HCT116 (cell line): ENCODE measurements at regions not wholly inside any gene's neighbourhood (a gene's known extent, or its start where the extent isn't known, plus 50 kb on each side); places are given as distances from the start of the nearest gene placed in this dataset.

ENCODE experiments used
- ATAC-seq: fragments of 200-7000 bp; cut with Tn5 transposase; 2 replicates; pipeline ENCODE4 v1.9.1; 2020; ENCODE audit warnings: mild to moderate bottlenecking, moderate library complexity
- BruUV-seq: library from RNA; stranded (reverse); fragments of 400-500 nt; replicated peaks from 2 replicates; lab custom pipeline; 2021; lab: Mats Ljungman, UMichigan
- CTCF ChIA-PET: fragments of 300-600 bp; sonication (Branson Sonifier 250); formaldehyde crosslinking; loops from one replicate; lab custom pipeline; 2021; ENCODE audit warnings: antibody characterized with exemption; lab: Charles Lee
- POLR2A ChIA-PET: fragments of 300-600, 350-600 bp; sonication (Branson Sonifier 250); formaldehyde crosslinking; loops from one replicate; lab custom pipeline; 2021; ENCODE audit warnings: antibody characterized with exemption; lab: Charles Lee
- RAD21 ChIA-PET, 2 experiments: fragments of 300-600 bp; sonication (Branson Sonifier 250); formaldehyde crosslinking; loops; one replicate each; lab custom pipeline; 2023; ENCODE audit warnings: low total read pairs in 2 of 2; ENCODE audit not compliant: uncharacterized antibody in 2 of 2, unreplicated experiment in 2 of 2, low non-redundant PET in 1 of 2; lab: Charles Lee
- DNase-seq: peaks from one replicate; pipeline ENCODE4 v3.0.0-alpha.2; 2010; ENCODE audit warnings: low read depth, low spot score
- H2AFZ ChIP-seq: fragments of 200-600 bp; shearing (Covaris generic), sonication (generic); 2 replicates; pipeline ENCODE4 v1.6.1; 2017; ENCODE audit warnings: low read depth, mixed run types, mixed read lengths, antibody characterized with exemption, low read length; ENCODE audit not compliant: poor library complexity, severe bottlenecking
- H3K27ac ChIP-seq: 2 replicates; pipeline ENCODE4 v1.5.1; 2012; ENCODE audit warnings: low read depth, low read length
- H3K27me3 ChIP-seq: fragments of 200-600 bp; sonication (generic); 2 replicates; pipeline ENCODE4 v1.6.1; 2016; ENCODE audit warnings: mixed run types, low read length, mixed read lengths; ENCODE audit not compliant: insufficient read depth
- H3K36me3 ChIP-seq, 2 experiments: fragments of 200-500 bp in 1 of 2; fragments of 200-600 bp in 1 of 2; sonication (Bioruptor generic) in 1 of 2; sonication (generic) in 1 of 2; 2 replicates each; pipeline versions ENCODE4 v1.5.1 to v1.6.1; 2014 to 2016; ENCODE audit warnings: low read length in 2 of 2, inconsistent platforms in 1 of 2, mixed read lengths in 1 of 2, mixed run types in 1 of 2; ENCODE audit not compliant: insufficient read depth in 2 of 2, control insufficient read depth in 1 of 2
- H3K4me1 ChIP-seq, 2 experiments: fragments of 200-600 bp in 1 of 2; sonication (generic) in 1 of 2; 2 replicates each; pipeline versions ENCODE4 v1.5.1 to v1.6.1; 2012 to 2017; ENCODE audit warnings: low read length in 2 of 2, inconsistent platforms in 1 of 2, mild to moderate bottlenecking in 1 of 2, mixed read lengths in 1 of 2, mixed run types in 1 of 2, moderate library complexity in 1 of 2; ENCODE audit not compliant: insufficient read depth in 2 of 2, control insufficient read depth in 1 of 2
- H3K4me2 ChIP-seq: fragments of 200-600 bp; sonication (generic); 2 replicates; pipeline ENCODE4 v1.6.1; 2017; ENCODE audit warnings: mixed run types, low read length, mixed read lengths
- H3K4me3 ChIP-seq, 2 experiments: fragments of 200-600 bp in 1 of 2; sonication (generic) in 1 of 2; replicated peaks in 1 of 2; 2 replicates each; pipeline ENCODE4 v1.5.1; 2011 to 2016; ENCODE audit warnings: low read length in 2 of 2, control low read depth in 1 of 2, low read depth in 1 of 2, mild to moderate bottlenecking in 1 of 2, mixed read lengths in 1 of 2, mixed run types in 1 of 2
- H3K79me2 ChIP-seq: fragments of 200-600 bp; sonication (generic); 2 replicates; pipeline ENCODE4 v1.6.1; 2017; ENCODE audit warnings: mild to moderate bottlenecking, mixed run types, low read length, moderate library complexity, mixed read lengths; ENCODE audit not compliant: insufficient read depth
- H3K9ac ChIP-seq: fragments of 200-600 bp; sonication (generic); 2 replicates; pipeline ENCODE4 v1.6.1; 2016; ENCODE audit warnings: low read length, mixed read lengths
- H3K9me2 ChIP-seq: fragments of 200-600 bp; sonication (generic), shearing (Covaris generic); 2 replicates; pipeline ENCODE4 v1.6.1; 2017; ENCODE audit warnings: mixed run types, mild to moderate bottlenecking, moderate library complexity; ENCODE audit not compliant: insufficient read depth
- H3K9me3 ChIP-seq, 2 experiments: fragments of 200-500 bp in 1 of 2; fragments of 200-600 bp in 1 of 2; sonication (Bioruptor generic) in 1 of 2; sonication (generic) in 1 of 2; 2 replicates each; pipeline ENCODE4 v1.6.1; 2014 to 2017; ENCODE audit warnings: low read length in 2 of 2, mixed read lengths in 2 of 2, inconsistent platforms in 1 of 2, low read depth in 1 of 2, mild to moderate bottlenecking in 1 of 2, mixed run types in 1 of 2, moderate library complexity in 1 of 2; ENCODE audit not compliant: control insufficient read depth in 1 of 2, insufficient read depth in 1 of 2
- H4K20me1 ChIP-seq: fragments of 200-600 bp; sonication (generic), shearing (Covaris generic); 2 replicates; pipeline ENCODE4 v1.6.1; 2017; ENCODE audit warnings: mixed run types, mild to moderate bottlenecking, moderate library complexity; ENCODE audit not compliant: insufficient read depth
- CEBPB ChIP-seq: IDR thresholded peaks from 2 replicates; pipeline ENCODE4 v1.6.1; 2012; ENCODE audit warnings: low read depth
- EGR1 ChIP-seq: IDR thresholded peaks from 2 replicates; pipeline ENCODE4 v1.6.1; 2012; ENCODE audit warnings: low read depth
- ELF1 ChIP-seq: IDR thresholded peaks from 2 replicates; pipeline ENCODE4 v1.6.1; 2012; ENCODE audit warnings: low read depth, borderline replicate concordance
- MAX ChIP-seq: IDR thresholded peaks from 2 replicates; pipeline ENCODE4 v1.6.1; 2012
- POLR2A ChIP-seq: IDR thresholded peaks from 2 replicates; pipeline ENCODE4 v1.7.0; 2011; ENCODE audit warnings: borderline replicate concordance; ENCODE audit not compliant: insufficient read depth, insufficient read length; ENCODE audit errors: extremely low read depth
- RAD21 ChIP-seq: IDR thresholded peaks from 2 replicates; pipeline ENCODE4 v1.6.1; 2012; ENCODE audit warnings: low read depth, mild to moderate bottlenecking
- REST ChIP-seq: IDR thresholded peaks from 2 replicates; pipeline ENCODE4 v1.6.1; 2012; ENCODE audit warnings: low read depth
- SP1 ChIP-seq: IDR thresholded peaks from 2 replicates; pipeline ENCODE4 v1.6.1; 2012; ENCODE audit warnings: low read depth
- ZBTB33 ChIP-seq: IDR thresholded peaks from 2 replicates; pipeline ENCODE4 v1.6.1; 2011; ENCODE audit warnings: mild to moderate bottlenecking, low read length, moderate library complexity; ENCODE audit not compliant: insufficient replicate concordance; ENCODE audit errors: extremely low read depth
- intact Hi-C: fragments of 100-400 bp; cut with micrococcal nuclease; formaldehyde crosslinking; loops from 2 replicates; pipeline ENCODE4 v1.10.0; 2022

GRCh38 chr13:50149932-50150331 lies 134.7 kb downstream of the KCNRG start:
- intact Hi-C loops, result no loop called here
- no peak for ATAC-seq

GRCh38 chr13:50152224-50152623 lies 137.0 kb downstream of the KCNRG start:
- H3K4me3 ChIP-seq, result no peak overlapping the region
- no peaks in the 10 kb centered on the region for H3K4me1 ChIP-seq
- no peaks in the 10 kb centered on the region for H3K9me3 ChIP-seq
- BruUV-seq, result no TSS peak
- H3K9ac ChIP-seq, result no peak overlapping the region
- ChIA-PET RAD21 (no interaction called here), CTCF (no interaction called here), POLR2A (no interaction called here)
- H4K20me1 ChIP-seq, result no peaks in the 10 kb centered on the region
- H3K27ac ChIP-seq, result no peak overlapping the region
- H3K79me2 ChIP-seq, result no peaks in the 10 kb centered on the region
- no peaks in the 10 kb centered on the region for H3K27me3 ChIP-seq
- no peak for DNase-seq
- H2AFZ ChIP-seq, result no peak overlapping the region
- no peak for ATAC-seq
- no peaks in the 10 kb centered on the region for H3K36me3 ChIP-seq
- no peaks in the 10 kb centered on the region for H3K9me2 ChIP-seq
- H3K4me2 ChIP-seq, result no peak overlapping the region
- intact Hi-C loops, result no loop called here
- TF ChIP-seq REST (no peak), RAD21 (no peak), CEBPB (no peak), ELF1 (no peak), SP1 (no peak), ZBTB33 (no peak), POLR2A (no peak)

More at GRCh38 chr13:50149932-50150331, 134.7 kb downstream of the KCNRG start:
- TF ChIP-seq MAX (no peak), ZBTB33 (no peak), EGR1 (no peak)
- no peak for DNase-seq
- no TSS peak for BruUV-seq
- Histone ChIP-seq H4K20me1 (no peaks in the 10 kb centered on the region), H3K9me2 (no peaks in the 10 kb centered on the region), H3K27ac (no peak overlapping the region), H3K27me3 (no peaks in the 10 kb centered on the region), H3K9ac (no peak overlapping the region), H3K36me3 (no peaks in the 10 kb centered on the region), H3K4me1 (no peaks in the 10 kb centered on the region), H3K4me3 (no peak overlapping the region), H3K9me3 (no peaks in the 10 kb centered on the region), H2AFZ (no peak overlapping the region), H3K4me2 (no peak overlapping the region), H3K79me2 (no peaks in the 10 kb centered on the region)
- RAD21 ChIA-PET, result interaction anchor here in 1 of 2 experiments (0.6 kb wide), 1 partner anchor 19 kb away, joined by 6 read pairs; no protein-coding TSS in a partner anchor
- POLR2A ChIA-PET, result no interaction called here
- CTCF ChIA-PET, result no interaction called here
